ENCODE measurements at regions not wholly inside any gene's neighbourhood (a gene's known extent, or its start where the extent isn't known, plus 50 kb on each side); places are given as distances from the start of the nearest gene placed in this dataset.
A peak's percentile ranks its signal among the peaks of the same experiment; 100 is the strongest.

DNA sequence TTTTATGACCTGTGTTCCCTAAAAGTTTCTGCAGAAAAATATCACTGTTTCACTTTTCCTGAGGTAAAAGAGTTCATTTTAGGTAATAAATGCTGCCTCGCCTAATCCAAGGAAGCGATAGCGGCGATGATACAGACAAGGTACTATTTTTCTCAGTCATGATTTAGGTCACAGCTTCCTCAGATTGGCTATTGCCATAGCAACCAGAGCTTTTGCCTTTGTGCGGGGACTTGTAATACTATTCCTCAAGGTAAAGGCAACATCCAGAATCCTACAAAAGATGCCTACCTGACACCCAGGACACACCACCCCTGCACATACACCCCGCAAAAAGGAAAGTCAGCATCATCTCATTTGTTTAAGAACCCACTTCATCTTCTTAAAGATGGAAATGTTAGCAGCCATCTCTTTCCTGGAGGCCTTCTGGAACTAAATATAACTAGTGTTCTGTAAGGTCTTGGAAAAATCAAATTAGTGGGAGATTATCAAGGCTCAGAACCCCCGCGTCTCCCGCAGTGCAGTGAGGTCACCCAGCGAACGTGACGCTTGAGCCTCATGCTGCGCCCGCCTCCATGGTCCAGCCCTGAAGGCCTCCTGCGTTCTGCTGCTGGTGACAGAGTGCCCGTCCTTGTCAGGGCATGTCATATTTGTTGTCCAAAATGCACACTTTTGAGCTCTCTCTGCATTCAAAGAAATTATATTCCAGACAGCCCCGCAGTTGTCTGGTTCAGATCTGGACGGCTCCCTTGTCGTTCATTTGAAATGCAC is 402.0 kb upstream of the RNF32 start:
- WGBS, 2 donors, result 89% methylated on average over 19 of the region's 19 CpGs
- peaks cover 0 to 4% (median 0%) of the 10 kb centered on the region in 7 donors for H3K27me3 ChIP-seq
- no peaks in the 10 kb centered on the region for H3K4me1 ChIP-seq
- H3K27ac ChIP-seq, result no peak overlapping the region
- DNase-seq (no peak), ATAC-seq (no peak)
- TF ChIP-seq, protein P1, sequence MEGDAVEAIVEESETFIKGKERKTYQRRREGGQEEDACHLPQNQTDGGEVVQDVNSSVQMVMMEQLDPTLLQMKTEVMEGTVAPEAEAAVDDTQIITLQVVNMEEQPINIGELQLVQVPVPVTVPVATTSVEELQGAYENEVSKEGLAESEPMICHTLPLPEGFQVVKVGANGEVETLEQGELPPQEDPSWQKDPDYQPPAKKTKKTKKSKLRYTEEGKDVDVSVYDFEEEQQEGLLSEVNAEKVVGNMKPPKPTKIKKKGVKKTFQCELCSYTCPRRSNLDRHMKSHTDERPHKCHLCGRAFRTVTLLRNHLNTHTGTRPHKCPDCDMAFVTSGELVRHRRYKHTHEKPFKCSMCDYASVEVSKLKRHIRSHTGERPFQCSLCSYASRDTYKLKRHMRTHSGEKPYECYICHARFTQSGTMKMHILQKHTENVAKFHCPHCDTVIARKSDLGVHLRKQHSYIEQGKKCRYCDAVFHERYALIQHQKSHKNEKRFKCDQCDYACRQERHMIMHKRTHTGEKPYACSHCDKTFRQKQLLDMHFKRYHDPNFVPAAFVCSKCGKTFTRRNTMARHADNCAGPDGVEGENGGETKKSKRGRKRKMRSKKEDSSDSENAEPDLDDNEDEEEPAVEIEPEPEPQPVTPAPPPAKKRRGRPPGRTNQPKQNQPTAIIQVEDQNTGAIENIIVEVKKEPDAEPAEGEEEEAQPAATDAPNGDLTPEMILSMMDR (IDR thresholded peaks at IDR 0.05), result no peak
- no peak overlapping the region for H3K4me3 ChIP-seq
- H3K9me3 ChIP-seq, result peaks cover 0 to 16% (median 0%) of the 10 kb centered on the region in 11 donors
- intact Hi-C loops (cut with DNase I), result no loop called here
- no peaks in the 10 kb centered on the region for H3K36me3 ChIP-seq

DNA sequence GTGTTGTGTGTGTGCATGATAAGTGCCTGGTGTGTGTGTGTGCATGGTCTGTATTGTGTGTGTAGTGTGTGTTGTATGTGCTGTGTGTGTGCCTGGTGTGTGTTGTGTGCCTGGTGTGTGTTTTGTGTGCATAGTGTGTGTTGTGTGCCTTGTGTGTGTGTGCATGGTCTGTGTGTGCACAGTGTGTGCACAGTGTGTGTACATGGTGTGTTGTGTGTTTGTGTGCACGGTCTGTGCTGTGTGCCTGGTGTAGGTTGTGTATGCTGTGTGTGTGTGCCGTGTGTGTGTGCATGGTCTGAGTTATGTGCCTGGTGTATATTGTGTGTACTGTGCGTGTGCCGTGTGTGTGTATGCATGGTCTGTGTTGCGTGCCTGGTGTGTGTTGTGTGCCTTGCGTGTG is 403.0 kb upstream of the RNF32 start:
- intact Hi-C loops (cut with DNase I), result no loop called here
- ATAC-seq (peak in 1 of 8 donors; percentile 26), DNase-seq (no peak)
- TF ChIP-seq, protein P1 (IDR thresholded peaks at IDR 0.05), result no peak
- H3K4me3 ChIP-seq, result no peak overlapping the region
- H3K27me3 ChIP-seq, result peaks cover 0 to 4% (median 0%) of the 10 kb centered on the region in 7 donors
- WGBS, 2 donors, result 90 to 95% methylated on average over 6 of the region's 6 CpGs
- H3K9me3 ChIP-seq, result peaks cover 0 to 15% (median 0%) of the 10 kb centered on the region in 11 donors
- no peak overlapping the region for H3K27ac ChIP-seq
- H3K4me1 ChIP-seq, result no peaks in the 10 kb centered on the region
- H3K36me3 ChIP-seq, result no peaks in the 10 kb centered on the region

DNA sequence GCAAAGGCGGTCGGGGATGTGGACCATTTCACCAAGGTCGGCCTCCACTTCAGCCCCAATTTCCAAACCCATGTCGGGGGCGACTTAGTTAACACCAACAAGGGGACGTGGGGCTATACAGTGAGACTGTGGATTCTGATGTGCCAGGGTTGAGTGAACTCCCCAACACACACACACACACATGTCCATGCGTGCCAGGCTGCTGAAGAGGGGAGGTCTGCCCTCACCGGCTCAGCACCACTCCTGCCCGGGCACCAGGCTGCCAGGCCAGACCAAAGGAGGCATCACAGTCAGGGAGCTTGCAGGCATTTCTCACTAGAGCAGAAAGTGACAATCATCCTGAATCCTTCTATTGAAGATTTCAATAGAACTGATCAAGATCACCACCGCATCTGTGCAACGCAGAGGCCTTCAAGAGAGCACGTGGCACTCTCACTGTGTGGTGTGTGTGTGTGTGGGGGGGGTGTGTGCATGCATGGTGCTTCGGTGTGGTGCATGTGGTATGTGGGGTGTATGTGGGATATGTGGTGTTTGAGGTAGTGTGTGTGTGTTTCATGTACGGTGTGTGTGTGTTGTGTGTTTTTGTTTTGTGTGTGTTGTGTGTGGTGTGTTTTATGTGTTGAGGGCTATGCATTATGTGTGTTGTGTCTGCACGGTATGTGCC is 403.5 kb upstream of the RNF32 start:
- Histone ChIP-seq H3K27ac (no peak overlapping the region), H3K4me3 (no peak overlapping the region), H3K9me3 (peaks cover 0 to 10% (median 0%) of the 10 kb centered on the region in 11 donors), H3K4me1 (no peaks in the 10 kb centered on the region), H3K27me3 (peaks cover 0 to 4% (median 0%) of the 10 kb centered on the region in 7 donors), H3K36me3 (no peaks in the 10 kb centered on the region)
- ATAC-seq (no peak), DNase-seq (no peak)
- intact Hi-C loops (cut with DNase I), result no loop called here
- 88 to 92% methylated on average over 15 of the region's 15 CpGs for WGBS, 2 donors
- TF ChIP-seq, protein P1 (IDR thresholded peaks at IDR 0.05), result no peak

DNA sequence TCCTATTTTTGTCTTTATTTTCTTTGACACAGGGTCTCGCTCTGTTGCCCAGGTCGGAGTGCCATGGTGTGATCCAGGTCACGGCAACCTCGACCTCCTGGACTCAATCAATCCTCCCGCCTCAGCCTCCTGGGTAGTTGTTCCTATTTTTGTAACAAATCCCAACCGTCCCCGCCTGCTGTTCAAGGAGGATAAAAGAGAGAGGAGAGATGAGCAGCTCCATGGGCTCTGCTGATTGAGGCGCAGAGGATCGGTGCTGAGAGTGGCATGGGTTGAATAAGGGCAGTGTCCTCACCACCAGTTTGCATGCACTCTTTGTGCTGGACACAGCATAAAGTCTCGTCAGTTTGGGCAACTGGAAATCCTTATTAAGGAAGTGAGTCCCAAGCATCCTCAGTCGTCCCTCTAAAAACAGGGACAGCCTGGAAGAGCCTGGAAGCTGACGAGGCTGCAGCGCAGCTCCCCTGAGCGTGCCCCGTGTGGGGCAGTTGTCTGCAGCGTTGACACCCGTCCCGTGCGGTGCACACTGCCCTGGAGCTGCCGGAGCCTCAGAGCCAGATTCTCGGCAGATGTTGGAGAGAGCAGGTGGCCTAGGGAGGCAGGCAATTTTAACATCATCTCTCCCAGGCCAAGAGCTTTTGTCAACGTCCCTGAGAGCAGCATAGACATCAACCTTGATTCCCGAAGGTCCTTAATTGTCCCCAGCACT is 404.2 kb upstream of the RNF32 start:
- ATAC-seq, result no peak
- DNase-seq, result no peak
- Histone ChIP-seq H3K4me3 (no peak overlapping the region), H3K27me3 (peaks cover 0 to 4% (median 0%) of the 10 kb centered on the region in 7 donors), H3K4me1 (no peaks in the 10 kb centered on the region), H3K27ac (no peak overlapping the region), H3K36me3 (no peaks in the 10 kb centered on the region), H3K9me3 (peaks cover 0 to 5% (median 0%) of the 10 kb centered on the region in 11 donors)
- 79% methylated on average over 23 of the region's 23 CpGs for WGBS, 2 donors
- intact Hi-C loops (cut with DNase I), result no loop called here
- TF ChIP-seq, protein P1 (IDR thresholded peaks at IDR 0.05), result no peak

Measured in heart right ventricle (tissue), 16 donors.